ENCODE measurements at regions not wholly inside any gene's neighbourhood (a gene's known extent, or its start where the extent isn't known, plus 50 kb on each side); places are given as distances from the start of the nearest gene placed in this dataset.
"Not testable (repeated sequence)": the region's sequence is repeated elsewhere in the genome, so short reads cannot be mapped to it uniquely, and the experiment has no call there.

DNA sequence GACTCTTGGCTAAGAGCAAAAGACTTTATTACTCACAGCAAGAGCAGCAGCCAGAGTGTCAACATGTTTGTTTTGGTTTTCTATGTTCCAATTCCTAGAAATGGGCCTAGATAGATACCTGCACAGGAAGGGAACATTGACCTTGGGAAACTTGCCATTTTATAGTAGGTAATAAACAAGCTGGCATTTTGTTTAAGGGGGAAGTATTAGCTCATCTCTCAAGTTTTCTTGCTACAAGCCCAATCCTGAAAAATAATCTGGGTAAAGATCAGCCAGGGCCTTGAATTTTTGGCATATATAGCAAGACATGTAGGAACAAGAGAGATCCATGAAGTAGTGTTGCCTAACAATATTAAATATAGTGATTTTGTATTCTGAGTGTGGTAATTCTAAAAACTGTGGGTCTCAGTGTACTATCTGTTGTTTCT is 51.4 kb upstream of the RGL1 start:
- DNase-seq (ENCODE audit: low read depth in 2 of 2): no peak

DNA sequence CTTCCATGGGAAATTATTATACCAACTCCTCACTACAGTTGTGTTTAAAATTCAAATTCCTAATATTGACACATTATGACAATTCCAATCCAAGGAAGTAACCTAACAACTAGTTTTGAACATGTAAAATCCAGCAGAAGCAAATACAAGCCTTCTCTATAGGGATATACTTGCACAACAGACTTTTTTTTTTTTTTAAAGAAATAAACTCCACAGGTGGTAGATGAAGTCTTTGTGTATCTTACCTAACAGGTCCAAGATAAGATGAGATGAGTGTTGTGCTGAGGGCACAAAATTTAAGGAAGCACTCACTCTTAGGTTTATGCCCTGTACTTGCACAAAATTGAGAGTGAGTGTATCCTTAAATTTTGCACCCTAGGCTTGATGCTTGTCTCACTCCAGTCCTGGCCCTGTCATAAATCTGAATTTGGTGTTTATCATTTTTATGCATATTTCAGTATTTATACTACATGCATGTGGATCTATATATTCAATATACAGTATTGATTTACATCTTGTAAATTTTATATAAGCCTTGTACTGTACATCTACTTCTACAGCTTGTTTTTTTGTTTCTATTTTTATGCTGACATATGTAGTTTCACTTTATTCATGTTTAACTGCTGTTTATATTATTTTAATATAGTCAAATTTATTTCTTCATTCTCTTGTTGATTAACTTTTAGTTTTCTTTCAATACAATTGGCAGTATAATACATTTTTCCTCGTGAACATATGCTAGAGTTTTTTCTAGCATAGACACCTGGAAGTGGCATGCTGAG is 60.6 kb upstream of the RGL1 start:
- DNase-seq (ENCODE audit: low read depth in 2 of 2): no peak

DNA sequence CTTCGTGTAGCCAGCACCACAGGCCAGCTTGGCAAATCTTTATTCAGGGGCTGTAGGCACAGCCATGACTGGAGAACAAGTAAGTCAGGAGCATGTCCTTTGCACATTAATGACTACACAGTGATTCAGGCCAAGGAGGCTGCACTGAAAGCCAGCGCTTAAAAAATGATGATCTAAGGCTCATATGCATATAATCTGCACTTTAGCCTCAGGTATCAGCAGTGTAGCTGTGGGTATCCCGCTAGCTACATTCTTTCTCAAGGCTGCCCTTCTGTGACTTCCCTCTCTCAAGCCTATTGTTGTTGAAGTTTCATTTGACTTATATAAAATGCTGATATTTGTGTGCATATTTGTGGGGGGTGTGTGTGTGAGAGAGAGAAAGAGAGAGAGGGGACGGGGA is 62.6 kb upstream of the RGL1 start:
- no peak for DNase-seq (ENCODE audit: low read depth in 2 of 2)

DNA sequence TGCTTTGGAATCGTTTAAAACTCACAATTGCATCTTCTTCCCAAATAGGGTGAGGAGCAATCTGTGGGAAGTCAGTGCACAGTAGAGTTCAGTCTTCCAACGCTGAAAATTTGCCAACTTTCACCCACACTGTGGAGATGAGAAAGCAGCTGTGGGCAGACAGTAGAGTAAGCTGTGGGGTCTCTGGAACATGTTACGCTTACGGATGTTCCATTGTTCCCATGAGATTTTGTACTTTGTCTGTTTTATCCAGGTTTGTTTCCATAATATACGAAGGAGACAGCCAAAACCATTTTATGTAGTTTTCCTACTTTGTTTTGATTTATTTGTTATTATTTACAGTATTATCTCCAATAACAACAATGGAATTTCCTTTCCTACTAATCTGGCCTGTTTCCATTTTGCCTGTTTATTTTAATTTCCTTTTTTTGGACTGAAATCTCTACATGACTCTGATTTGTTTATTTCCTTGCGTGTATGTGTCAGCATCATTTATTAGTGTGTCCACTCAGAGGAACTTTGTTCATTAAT is 65.1 kb upstream of the RGL1 start:
- DNase-seq (ENCODE audit: low read depth in 2 of 2): no peak

DNA sequence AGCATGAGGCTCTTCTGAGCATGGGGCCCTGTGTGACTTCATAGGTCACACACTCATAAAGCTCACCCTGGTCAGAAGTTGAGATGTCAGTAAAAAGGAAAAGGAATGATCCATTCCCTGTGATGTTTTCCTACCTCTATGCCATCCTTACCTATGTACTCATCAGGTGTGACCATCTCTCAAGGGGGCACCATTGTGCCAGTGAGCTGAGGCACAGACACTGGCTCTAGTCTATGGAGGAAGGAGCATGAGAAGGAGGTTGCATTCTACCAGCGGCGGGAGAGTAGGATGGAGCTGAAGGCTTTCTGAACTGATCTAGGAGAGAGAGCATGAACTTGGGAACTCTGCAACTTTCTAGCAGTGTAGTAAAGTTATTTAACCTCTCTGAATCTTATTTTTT is 65.8 kb upstream of the RGL1 start:
- DNase-seq (ENCODE audit: low read depth in 2 of 2): no peak

DNA sequence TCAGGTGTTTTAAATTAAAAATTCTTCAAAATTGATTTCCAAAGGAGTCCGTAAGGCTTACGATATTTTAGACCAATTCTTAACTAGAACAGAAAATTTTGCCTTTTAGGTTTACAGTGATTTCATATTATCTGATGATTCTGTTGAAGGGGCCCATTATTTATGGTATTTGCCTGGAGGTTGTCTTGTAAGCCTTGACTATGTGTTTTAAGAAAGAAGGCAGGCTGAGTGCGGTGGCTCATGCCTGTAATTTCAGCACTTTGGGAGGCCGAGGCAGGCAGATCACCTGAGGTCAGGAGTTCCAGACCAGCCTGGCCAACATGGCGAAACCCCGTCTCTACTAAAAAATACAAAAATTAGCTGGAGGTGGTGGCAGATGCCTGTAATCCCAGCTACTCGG is 67.0 kb upstream of the RGL1 start:
- DNase-seq (ENCODE audit: low read depth in 2 of 2): not testable (repeated sequence)

DNA sequence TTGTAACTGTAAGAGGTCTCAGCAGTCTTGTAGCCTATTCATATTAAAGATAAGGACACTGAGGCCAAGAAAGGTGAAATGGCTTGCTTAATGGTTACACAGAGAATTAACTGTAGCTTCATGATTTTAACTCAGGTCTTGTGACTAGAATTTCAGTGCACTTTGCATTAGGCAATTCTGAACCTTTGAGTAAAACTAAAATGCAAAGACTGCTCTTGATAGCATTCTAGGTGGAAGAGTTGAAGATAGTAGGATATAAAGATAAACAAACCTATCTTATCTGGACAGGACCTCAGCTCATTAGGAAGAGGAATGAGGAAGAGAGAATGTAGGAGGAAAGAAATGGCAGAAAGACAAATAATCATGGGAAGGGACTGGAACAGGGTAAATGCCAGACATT is 68.6 kb upstream of the RGL1 start:
- DNase-seq (ENCODE audit: low read depth in 2 of 2): no peak

DNA sequence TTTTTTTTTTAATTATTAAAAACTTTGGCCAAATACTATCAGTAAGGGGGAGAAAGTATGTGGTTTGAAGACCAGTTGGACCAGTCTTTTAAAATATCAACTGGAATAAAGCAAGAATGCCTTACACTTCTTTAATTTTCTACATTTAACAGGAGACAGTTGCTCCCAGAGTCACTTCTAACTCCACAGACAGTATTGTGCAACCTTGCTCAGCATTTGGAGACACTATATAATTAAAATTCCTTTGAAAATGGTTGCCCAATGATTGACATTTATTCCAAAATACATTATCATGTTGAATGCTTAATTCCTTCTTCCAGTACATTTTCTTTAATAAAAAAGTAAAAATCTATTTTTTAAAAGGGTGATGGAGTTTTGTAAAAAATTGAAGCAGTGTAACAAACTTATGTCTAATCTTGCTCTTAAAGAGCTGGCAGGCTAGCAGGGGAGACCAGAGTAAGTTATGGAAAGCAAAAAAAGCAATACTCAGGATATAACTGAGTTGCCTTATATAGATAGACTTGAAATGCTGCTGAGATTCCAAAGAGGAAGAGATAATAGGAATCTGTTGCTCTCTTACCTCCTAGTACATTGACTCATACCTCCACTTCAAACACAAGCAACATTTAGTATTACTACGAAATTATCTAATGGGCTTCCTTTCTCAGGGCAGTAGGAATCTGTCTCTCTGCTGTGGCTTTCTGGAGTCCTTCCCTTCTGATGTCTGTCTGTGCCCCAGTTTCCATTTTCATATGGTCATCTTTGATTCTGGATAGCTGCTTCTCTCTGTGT is 69.7 kb upstream of the RGL1 start:
- no peak for DNase-seq (ENCODE audit: low read depth in 2 of 2)

DNA sequence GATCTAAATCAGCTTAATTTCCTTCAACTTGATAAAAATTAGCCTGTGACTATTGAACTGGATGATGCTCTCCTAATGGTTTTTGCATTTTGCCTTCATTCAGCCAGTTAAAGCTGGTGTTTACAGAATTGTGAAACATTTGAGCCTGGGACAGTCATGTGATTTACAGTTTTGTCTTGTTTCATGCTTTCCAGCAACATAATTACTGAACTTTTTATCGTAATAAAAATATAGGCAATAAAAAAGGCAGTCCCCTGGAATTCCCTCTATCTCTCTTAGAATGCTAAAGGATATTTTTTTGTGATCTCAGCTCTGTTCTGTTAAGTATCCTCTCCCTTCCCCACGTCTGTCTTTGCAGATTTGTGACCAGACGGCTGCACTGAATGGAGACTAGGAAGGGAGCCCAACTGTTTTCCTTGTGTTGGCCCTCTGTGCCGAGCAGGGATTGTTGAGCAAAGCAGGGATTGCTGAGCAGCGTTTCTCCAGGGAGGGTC is 70.3 kb upstream of the RGL1 start:
- DNase-seq (ENCODE audit: low read depth in 2 of 2): peak; percentile 18 to 22

DNA sequence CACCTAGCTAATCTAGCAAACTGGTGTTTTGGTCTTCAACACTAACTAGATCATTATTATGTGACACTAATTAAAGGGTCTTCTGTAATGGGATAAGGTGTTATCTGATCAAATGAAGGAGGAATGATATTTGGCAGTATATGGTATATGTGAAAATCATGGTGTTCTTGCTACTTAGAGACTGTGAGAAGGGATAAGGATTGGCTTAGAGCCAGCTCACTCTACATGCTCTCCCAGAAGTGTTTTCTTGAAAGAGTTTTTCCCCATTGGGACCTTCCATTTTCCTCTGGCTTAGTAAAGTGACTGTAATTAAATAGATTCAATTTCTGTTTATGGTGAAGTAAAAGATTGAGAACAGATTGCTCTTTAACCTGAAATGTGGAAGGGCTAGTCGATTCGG is 71.2 kb upstream of the RGL1 start:
- no peak for DNase-seq (ENCODE audit: low read depth in 2 of 2)

DNA sequence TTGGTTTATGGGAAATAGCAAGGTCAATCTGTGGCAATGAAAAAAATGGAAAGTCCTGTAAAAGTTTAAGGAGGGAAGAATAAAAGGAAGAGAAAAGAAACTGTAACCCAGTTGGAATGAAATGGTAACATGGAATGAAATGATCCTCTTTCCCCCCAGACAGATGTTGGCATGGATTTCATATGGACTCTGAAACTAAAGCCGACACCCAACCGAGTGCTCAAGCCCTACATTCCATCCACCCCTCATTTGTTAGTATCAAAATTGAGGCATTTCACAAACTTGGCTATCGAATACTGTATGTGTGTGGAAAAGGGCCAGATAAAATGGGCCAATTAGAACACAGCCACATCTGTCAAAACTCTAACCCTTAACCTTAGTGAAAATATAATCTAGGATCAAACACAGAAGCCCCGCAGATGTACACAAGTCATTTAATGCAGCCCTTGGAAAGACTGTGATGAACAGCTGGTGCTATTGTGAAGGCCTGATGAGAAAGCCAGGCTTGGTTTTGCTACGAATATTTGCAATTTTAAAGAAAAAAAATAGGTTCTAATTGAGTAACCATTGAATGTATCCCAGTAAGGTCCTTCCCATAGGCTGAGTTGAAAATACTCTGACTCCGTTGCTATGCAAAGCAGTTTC is 72.6 kb upstream of the RGL1 start:
- no peak for DNase-seq (ENCODE audit: low read depth in 2 of 2)

DNA sequence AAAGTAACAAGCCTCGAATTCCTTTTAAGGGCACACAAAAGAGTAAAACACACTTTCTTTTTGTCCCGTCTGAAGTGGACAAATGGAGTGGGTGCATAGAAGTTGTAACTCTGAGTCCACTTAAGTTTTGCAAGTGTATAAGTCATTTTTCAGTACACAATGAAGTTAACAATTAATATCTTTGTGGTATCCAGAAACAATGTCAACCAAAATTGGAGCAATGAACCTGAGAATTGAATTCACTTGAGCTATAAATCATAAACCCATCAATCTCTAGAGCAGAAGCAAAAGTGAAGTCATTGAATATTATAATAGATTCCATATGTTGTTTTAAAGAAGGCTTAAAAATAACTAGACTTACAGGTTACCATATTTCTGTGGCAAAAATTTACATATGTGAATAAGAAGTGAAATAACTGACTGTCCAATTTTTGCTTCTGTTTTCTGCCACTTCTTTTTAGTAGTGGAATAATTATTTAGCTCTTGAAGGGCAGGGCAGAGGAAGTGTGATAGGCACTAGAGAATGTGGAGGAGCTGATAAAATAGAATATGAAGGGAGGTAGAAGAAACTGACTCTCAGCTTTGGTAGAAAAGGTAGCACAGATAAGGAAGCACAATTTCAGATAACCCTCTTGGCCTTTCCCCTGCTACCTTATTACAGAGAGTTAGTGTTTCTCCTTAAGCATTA is 73.9 kb upstream of the RGL1 start:
- DNase-seq (ENCODE audit: low read depth in 2 of 2): no peak

DNA sequence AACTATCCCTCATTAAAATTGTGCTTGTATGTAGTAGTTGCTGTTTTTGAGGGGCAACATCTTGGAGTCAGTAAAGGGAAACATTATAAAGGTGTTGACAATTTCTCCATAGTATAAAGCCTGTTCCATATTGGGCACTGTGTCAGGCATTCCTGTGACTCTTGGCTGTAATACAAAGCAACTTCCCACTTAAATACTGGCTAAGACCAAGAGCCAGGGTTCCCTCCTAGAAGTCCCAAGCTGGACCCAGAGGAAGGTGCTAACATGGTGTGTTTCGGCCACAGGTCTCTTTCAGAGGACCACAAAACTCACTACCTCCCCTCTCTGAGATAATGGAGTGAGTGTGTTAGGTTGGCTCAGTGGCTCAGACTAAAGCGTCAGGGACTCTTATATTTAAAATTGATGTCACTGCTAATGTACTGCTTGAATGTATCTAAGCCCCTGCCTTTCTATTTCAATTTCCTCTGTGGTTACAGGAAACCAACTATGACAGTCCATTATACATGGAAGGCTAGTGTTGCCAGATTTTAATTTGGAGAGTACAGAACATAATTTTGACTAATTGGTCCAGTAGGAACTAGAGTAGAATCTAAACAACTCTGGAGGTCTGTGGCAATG is 74.7 kb upstream of the RGL1 start:
- DNase-seq (ENCODE audit: low read depth in 2 of 2): no peak

DNA sequence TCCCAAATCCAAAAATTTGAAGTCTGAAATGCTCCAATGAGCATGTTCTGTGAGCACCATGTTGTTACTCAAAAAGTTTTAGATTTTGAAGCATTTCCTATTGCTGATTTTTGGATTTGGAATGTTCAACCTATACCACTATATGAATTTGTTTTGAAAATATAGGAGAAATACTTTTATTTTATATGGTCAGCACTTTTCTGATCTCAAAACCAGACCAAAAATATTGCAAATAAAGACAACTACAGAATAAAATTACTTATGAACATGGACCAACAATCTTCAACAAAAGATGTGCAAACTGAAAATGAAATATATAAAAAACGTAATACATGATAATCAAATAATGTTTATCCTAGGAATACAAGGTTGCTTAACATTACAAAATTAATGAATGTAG is 73.7 kb upstream of the APOBEC4 start:
- no peak for DNase-seq (ENCODE audit: low read depth in 2 of 2)

DNA sequence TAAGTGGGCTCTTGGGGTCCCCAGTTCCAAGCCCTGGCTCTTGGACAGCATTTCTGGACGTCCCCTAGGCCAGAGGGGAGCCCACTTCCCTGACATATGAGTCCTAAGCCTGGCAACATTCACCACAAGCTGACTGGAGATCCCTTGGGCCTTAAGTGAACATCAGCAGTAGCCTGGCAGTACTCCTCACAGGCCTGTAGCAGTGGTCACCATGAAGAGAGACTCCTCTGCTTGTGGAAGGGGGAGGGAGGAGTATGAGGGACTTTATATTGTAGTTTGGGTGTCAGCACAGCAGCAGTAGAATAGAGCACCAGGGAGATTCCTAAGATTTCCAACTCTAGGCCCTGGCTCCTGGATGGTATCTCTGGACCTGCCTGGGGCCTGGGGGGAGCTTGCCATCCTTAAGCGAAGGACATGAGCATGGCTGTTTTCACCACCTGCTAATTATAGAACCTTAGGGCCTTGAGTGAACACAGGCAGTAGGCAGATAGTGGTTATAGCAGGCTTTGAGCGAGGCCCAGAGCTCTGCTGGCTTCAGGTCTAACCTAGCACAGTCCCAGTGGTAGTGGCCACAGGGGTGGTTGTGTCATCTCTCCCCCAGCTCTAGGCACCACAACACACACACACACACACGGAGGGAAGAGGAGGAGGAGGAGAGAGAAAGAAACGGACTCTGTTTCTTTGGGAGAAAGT is 71.4 kb upstream of the APOBEC4 start:
- DNase-seq (ENCODE audit: low read depth in 2 of 2): no peak

DNA sequence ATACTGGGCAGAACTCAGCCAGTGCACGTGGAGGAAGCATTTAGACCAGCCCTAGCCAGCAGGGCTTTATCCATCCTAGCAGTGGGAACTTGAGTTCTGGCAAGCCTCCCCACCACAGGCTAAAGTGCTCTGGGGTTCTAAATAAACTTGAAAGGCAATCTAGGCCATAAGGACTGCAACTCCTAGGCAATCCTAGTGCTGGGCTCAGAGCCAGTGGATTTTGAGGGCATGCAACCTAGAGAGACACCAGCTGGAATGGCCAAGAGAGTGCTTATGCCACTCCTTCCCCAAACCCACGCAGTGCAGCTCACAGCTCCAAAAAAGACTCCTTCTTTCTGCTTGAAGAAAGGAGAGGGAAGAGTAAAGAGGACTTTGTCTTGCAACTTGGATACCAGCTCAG is 70.5 kb upstream of the APOBEC4 start:
- no peak for DNase-seq (ENCODE audit: low read depth in 2 of 2)

DNA sequence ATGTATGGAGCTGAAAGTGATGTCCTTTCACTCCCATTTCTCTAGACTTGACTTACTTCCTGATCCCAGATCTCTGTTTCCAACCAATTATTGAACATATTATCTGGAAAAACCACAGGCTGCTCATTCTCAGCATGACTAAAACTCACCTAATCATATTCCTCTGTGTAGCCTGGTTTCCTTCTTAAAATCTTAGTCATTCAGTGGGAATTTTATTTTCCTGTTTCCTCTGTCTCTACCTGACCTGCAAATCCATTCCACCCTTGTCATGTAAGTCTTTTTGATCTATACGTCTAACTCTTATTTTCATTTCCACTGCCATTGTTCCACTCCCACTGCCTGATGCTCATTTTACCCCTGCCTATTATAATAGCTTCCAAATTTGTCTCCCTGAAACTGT is 67.9 kb upstream of the APOBEC4 start:
- no peak for DNase-seq (ENCODE audit: low read depth in 2 of 2)

DNA sequence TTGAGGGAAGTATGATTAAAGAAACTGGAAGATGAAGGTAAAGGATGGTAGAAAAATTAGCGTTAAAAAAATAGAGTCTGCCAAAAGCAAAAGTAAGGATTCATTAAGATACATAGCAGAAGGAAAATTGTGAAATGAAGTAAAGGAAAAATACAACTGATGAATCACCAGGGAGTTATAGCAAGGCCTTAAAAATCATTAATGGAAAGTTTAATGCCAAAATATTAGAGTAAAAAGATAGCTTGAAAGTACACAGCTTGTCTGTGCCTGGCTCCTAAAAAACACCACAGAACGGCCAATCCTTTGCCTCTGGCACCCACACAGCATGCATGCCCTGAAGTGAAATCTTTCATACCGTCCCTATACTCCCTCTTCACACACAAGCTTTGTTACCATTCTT is 66.9 kb upstream of the APOBEC4 start:
- DNase-seq (ENCODE audit: low read depth in 2 of 2): no peak

DNA sequence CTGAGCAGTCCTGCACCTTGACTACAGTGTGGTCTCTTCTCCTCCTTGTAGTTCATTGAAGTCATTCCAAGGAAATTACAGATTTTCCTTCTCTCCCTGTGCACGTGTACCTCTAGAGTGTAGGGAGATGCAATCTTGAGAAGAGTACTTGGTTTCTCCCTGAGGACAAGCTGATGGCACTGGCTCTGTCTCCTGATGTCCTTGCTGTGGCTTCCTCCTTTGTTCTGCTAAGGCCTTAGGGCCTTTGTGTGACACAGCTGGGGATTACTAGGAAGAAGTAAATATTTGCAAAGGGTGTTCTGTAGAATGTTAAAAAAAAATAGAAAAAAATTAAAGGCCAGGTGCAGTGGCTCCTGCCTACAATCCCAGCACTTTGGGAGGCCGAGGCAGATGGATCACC is 66.2 kb upstream of the APOBEC4 start:
- no peak for DNase-seq (ENCODE audit: low read depth in 2 of 2)

DNA sequence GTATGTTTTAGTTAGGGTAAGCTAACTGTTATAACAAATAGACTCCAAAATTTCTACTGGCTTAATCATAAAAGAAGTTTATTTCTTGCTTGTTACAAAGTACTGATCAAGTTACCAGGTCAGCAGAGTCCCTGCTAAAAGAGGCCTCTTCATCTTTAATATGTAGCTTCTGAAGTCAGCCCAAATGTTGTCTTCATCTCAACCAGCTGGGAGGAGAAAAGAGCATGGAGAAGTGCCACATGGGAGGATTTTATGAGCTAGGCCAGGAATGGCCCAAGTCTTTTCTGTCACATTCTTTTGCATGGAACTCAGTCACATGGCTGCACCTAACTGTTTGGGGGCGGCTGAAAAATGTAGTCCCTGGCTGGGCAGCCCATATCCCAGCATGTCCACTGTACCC is 63.2 kb upstream of the APOBEC4 start:
- no peak for DNase-seq (ENCODE audit: low read depth in 2 of 2)
